ENCODE measurements at regions not wholly inside any gene's neighbourhood (a gene's known extent, or its start where the extent isn't known, plus 50 kb on each side); places are given as distances from the start of the nearest gene placed in this dataset.

DNA sequence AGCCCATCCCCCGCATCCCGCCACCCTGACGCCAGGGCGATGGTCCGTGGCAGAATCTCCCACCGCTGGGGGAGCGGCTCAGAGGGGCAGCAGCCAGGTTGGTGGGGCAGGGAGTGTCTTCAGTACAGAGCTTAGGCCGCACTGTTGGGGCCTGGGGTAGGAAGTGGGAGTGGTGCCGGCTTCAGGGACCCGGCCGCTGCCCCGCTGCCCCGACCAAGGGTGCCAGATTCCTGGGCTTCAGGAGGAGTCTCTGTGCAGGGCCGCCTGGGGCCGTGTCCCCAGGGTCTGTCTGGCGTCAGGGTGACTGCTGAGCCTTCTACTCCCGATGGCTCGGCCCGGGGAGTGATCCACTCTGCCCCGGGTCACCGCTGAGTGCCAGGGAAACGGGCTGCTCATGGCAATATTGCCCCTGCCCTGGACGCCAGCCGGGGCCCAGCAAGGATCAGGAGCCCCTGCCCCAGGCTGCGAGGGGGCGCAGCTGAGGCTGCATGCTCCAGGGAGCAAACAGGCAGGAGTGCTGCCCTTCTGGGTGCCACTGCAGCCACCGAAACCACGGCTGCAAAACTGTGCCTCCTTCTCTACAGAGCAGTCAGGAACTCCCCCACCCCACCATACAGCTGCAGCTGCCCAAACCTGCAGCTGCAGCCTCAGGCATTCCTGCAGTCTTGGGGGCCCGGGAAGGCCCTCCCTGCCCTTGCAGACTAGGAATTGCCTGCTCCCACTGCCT is 1206.1 kb downstream of the ARAP2 start:
- TF ChIP-seq, protein P1, sequence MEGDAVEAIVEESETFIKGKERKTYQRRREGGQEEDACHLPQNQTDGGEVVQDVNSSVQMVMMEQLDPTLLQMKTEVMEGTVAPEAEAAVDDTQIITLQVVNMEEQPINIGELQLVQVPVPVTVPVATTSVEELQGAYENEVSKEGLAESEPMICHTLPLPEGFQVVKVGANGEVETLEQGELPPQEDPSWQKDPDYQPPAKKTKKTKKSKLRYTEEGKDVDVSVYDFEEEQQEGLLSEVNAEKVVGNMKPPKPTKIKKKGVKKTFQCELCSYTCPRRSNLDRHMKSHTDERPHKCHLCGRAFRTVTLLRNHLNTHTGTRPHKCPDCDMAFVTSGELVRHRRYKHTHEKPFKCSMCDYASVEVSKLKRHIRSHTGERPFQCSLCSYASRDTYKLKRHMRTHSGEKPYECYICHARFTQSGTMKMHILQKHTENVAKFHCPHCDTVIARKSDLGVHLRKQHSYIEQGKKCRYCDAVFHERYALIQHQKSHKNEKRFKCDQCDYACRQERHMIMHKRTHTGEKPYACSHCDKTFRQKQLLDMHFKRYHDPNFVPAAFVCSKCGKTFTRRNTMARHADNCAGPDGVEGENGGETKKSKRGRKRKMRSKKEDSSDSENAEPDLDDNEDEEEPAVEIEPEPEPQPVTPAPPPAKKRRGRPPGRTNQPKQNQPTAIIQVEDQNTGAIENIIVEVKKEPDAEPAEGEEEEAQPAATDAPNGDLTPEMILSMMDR (conservative IDR thresholded peaks at IDR 0.05; ENCODE audit: low read depth, low read length) = no peak
- no peak for TF ChIP-seq EZH2 (IDR thresholded peaks at IDR 0.05; ENCODE audit: borderline replicate concordance, low read depth, low read length, poor library complexity, severe bottlenecking)
- no TSS peak for BruUV-seq (replicated peaks)
- Histone ChIP-seq H3K9me3 (ENCODE audit: low read depth, low read length, poor library complexity, severe bottlenecking) (no peaks in the 10 kb centered on the region), H3K27me3 (replicated peaks; ENCODE audit: insufficient read depth, low read depth, low read length, poor library complexity) (no peaks in the 10 kb centered on the region), H3K27ac (ENCODE audit: low read depth, low read length, poor library complexity, severe bottlenecking) (no peak overlapping the region), H3K4me3 (ENCODE audit: low read depth, low read length, poor library complexity, severe bottlenecking) (no peak overlapping the region), H3K4me1 (ENCODE audit: insufficient read depth, low read length, poor library complexity, severe bottlenecking) (no peaks in the 10 kb centered on the region), H3K36me3 (ENCODE audit: insufficient read depth, low read length, poor library complexity, severe bottlenecking) (no peaks in the 10 kb centered on the region)
- intact Hi-C loops (cut with micrococcal nuclease; ENCODE audit: unreplicated experiment) = no loop called here
- POLR2A ChIA-PET (ENCODE audit: low non-redundant PET) = no interaction called here
- no peak for DNase-seq (ENCODE audit: low spot score)
- CTCF ChIA-PET = no interaction called here

DNA sequence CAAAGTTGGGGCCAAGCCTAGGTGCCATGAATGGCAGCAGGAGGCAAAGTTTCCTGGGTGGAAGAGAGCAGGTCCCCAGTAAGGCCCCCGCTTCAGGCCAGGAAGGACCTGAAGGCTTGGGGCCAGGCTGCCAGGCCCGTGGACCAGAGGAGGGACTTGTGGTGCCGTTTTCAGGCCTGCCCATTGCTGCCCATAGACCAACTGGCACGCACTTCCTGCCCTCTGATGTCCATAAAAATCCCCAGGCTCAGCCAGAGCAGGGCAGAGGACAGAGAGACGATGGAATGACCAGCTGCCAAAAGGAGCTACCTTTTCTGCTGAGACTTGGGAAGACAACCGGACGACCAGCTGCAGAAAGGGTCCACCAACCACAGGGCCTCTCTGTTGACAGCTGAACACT is 1205.5 kb downstream of the ARAP2 start:
- no peaks in the 10 kb centered on the region for H3K36me3 ChIP-seq (ENCODE audit: insufficient read depth, low read length, poor library complexity, severe bottlenecking)
- no peak overlapping the region for H3K4me3 ChIP-seq (ENCODE audit: low read depth, low read length, poor library complexity, severe bottlenecking)
- no peaks in the 10 kb centered on the region for H3K9me3 ChIP-seq (ENCODE audit: low read depth, low read length, poor library complexity, severe bottlenecking)
- POLR2A ChIA-PET (ENCODE audit: low non-redundant PET) = no interaction called here
- CTCF ChIA-PET = no interaction called here
- no TSS peak for BruUV-seq (replicated peaks)
- DNase-seq (ENCODE audit: low spot score) = no peak
- H3K4me1 ChIP-seq (ENCODE audit: insufficient read depth, low read length, poor library complexity, severe bottlenecking) = no peaks in the 10 kb centered on the region
- TF ChIP-seq, protein P1 (conservative IDR thresholded peaks at IDR 0.05; ENCODE audit: low read depth, low read length) = no peak
- TF ChIP-seq EZH2 (IDR thresholded peaks at IDR 0.05; ENCODE audit: borderline replicate concordance, low read depth, low read length, poor library complexity, severe bottlenecking) = no peak
- H3K27ac ChIP-seq (ENCODE audit: low read depth, low read length, poor library complexity, severe bottlenecking) = no peak overlapping the region
- H3K27me3 ChIP-seq (replicated peaks; ENCODE audit: insufficient read depth, low read depth, low read length, poor library complexity) = no peaks in the 10 kb centered on the region
- intact Hi-C loops (cut with micrococcal nuclease; ENCODE audit: unreplicated experiment) = no loop called here

DNA sequence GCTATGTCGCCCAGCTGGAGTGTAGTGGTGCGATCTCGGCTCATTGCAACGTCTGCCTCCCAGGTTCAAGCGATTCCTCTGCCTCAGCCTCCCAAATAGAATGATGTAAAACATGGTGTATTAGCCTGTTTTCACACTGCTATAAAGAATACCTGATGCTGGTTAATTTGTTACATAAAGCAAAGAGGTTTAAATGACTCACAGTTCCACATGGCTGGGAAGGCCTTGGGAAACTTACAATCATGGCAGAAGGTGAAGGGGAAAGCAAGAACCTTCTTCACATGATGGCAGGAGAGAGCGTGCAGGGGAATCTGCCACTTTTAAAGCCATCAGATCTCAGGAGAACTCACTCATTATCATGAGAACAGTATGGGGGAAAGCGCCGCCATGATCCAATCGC is 1191.8 kb downstream of the ARAP2 start:
- TF ChIP-seq, protein P1 (conservative IDR thresholded peaks at IDR 0.05; ENCODE audit: low read depth, low read length) = no peak
- no peak for TF ChIP-seq EZH2 (IDR thresholded peaks at IDR 0.05; ENCODE audit: borderline replicate concordance, low read depth, low read length, poor library complexity, severe bottlenecking)
- ChIA-PET CTCF (no interaction called here), POLR2A (ENCODE audit: low non-redundant PET) (no interaction called here)
- no TSS peak for BruUV-seq (replicated peaks)
- Histone ChIP-seq H3K36me3 (ENCODE audit: insufficient read depth, low read length, poor library complexity, severe bottlenecking) (no peaks in the 10 kb centered on the region), H3K27ac (ENCODE audit: low read depth, low read length, poor library complexity, severe bottlenecking) (no peak overlapping the region), H3K9me3 (ENCODE audit: low read depth, low read length, poor library complexity, severe bottlenecking) (no peaks in the 10 kb centered on the region), H3K27me3 (replicated peaks; ENCODE audit: insufficient read depth, low read depth, low read length, poor library complexity) (no peaks in the 10 kb centered on the region), H3K4me3 (ENCODE audit: low read depth, low read length, poor library complexity, severe bottlenecking) (no peak overlapping the region), H3K4me1 (ENCODE audit: insufficient read depth, low read length, poor library complexity, severe bottlenecking) (no peaks in the 10 kb centered on the region)
- no peak for DNase-seq (ENCODE audit: low spot score)
- intact Hi-C loops (cut with micrococcal nuclease; ENCODE audit: unreplicated experiment) = no loop called here
